Coronary artery (tissue), 2 donors: ENCODE measurements at regions not wholly inside any gene's neighbourhood (a gene's known extent, or its start where the extent isn't known, plus 50 kb on each side); places are given as distances from the start of the nearest gene placed in this dataset.

ENCODE experiments used
- DNase-seq: peaks from one replicate; pipeline ENCODE4 v3.0.0-alpha.2; 2017; ENCODE audit warnings: low spot score
- H3K27ac ChIP-seq, 2 donors: fragments of 200-600 bp; sonication (generic); one replicate each; pipeline ENCODE4 v1.5.1; 2016 to 2019
- H3K4me3 ChIP-seq: fragments of 200-600 bp; sonication (generic); 2 replicates; pipeline ENCODE4 v1.5.1; 2016; ENCODE audit warnings: mild to moderate bottlenecking, moderate library complexity
- CTCF ChIP-seq: fragments of 200-600 bp; sonication (generic); IDR thresholded peaks from one replicate; pipeline ENCODE4 v1.5.1; 2019; ENCODE audit warnings: antibody characterized with exemption

GRCh38 chr15:95409211-95409610, 921.3 kb upstream of the NR2F2 start:
- no peak for DNase-seq
- H3K4me3 ChIP-seq = no peak overlapping the region
- H3K27ac ChIP-seq = peak overlapping the region; percentile 38 to 60
- TF ChIP-seq CTCF = no peak

- TF ChIP-seq CTCF = no peak
- Histone ChIP-seq H3K4me3 (no peak overlapping the region), H3K27ac (peak overlapping the region in 1 of 2 donors; percentile 60)
- no peak for DNase-seq
Measured at GRCh38 chr15:95409626-95410310, 920.7 kb upstream of the NR2F2 start.

DNA sequence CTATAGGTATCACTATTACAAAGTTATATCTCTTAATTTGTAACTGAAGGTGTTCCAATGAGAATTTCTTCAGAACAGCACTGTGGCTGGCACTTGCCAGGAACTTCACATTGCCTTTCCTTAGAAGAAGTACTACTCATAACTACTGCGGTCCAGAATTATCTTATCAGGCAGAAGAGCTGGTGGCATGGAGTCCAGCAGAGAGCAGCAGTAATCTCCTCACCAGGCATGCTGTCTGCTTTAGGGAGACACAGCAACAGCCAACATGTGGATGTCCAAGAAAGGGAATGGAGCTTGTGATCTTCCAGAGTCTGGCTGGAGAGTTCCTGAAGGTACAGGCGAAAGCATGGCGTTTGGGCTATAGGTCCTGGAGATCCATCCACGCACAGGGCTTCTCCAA, 919.7 kb upstream of the NR2F2 start:
- TF ChIP-seq CTCF = no peak

GRCh38 chr15:95416576-95416975, 913.9 kb upstream of the NR2F2 start:
- no peak for DNase-seq
- Histone ChIP-seq H3K4me3 (no peak overlapping the region), H3K27ac (peak overlapping the region; percentile 53 to 83)
- no peak for TF ChIP-seq CTCF

More for the DNA sequence above, 919.7 kb upstream of the NR2F2 start:
- Histone ChIP-seq H3K27ac (peak overlapping the region in 1 of 2 donors; percentile 61), H3K4me3 (no peak overlapping the region)
- no peak for DNase-seq

GRCh38 chr15:95417761-95418160, 912.7 kb upstream of the NR2F2 start:
- peak overlapping the region; percentile 53 to 83 for H3K27ac ChIP-seq
- TF ChIP-seq CTCF = no peak
- DNase-seq = no peak
- H3K4me3 ChIP-seq = no peak overlapping the region

DNA sequence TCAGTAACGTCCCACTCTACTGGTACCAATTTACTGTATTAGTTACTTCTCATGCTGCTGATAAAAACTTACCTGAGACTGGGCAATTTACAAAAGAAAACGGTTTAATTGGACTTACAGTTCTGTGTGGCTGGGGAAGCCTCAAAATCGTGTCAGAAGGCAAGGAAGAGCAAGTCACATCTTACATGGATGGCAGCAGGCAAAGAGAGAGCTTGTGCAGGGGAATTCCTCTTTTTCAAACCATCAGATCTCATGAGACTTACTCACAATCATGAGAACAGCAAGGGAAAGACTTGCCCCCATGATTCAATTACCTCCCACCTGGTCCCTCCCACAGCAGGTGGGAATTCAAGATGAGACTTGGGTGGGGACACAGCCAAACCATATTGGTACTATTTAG, 908.2 kb upstream of the NR2F2 start:
- DNase-seq = no peak

More for the DNA sequence above, 908.2 kb upstream of the NR2F2 start:
- H3K27ac ChIP-seq = no peak overlapping the region
- no peak for TF ChIP-seq CTCF
- no peak overlapping the region for H3K4me3 ChIP-seq
